Fibroblast of pulmonary artery (primary cell): ENCODE measurements at regions not wholly inside any gene's neighbourhood (a gene's known extent, or its start where the extent isn't known, plus 50 kb on each side); places are given as distances from the start of the nearest gene placed in this dataset.

ENCODE experiments used
- DNase-seq: peaks from one replicate; pipeline ENCODE4 v3.0.0-alpha.2; 2010; ENCODE audit warnings: low read depth
- H3K4me3 ChIP-seq: replicated peaks from 2 replicates; pipeline ENCODE4 v1.5.1; 2011; ENCODE audit warnings: low read depth, mild to moderate bottlenecking, control low read depth, low read length, moderate library complexity
- TF ChIP-seq, protein P1 (sequence below): IDR thresholded peaks from 2 replicates; pipeline ENCODE4 v1.5.1; 2011; ENCODE audit warnings: mild to moderate bottlenecking, control low read depth, low read length, inconsistent platforms; ENCODE audit errors: missing control alignments

DNA sequence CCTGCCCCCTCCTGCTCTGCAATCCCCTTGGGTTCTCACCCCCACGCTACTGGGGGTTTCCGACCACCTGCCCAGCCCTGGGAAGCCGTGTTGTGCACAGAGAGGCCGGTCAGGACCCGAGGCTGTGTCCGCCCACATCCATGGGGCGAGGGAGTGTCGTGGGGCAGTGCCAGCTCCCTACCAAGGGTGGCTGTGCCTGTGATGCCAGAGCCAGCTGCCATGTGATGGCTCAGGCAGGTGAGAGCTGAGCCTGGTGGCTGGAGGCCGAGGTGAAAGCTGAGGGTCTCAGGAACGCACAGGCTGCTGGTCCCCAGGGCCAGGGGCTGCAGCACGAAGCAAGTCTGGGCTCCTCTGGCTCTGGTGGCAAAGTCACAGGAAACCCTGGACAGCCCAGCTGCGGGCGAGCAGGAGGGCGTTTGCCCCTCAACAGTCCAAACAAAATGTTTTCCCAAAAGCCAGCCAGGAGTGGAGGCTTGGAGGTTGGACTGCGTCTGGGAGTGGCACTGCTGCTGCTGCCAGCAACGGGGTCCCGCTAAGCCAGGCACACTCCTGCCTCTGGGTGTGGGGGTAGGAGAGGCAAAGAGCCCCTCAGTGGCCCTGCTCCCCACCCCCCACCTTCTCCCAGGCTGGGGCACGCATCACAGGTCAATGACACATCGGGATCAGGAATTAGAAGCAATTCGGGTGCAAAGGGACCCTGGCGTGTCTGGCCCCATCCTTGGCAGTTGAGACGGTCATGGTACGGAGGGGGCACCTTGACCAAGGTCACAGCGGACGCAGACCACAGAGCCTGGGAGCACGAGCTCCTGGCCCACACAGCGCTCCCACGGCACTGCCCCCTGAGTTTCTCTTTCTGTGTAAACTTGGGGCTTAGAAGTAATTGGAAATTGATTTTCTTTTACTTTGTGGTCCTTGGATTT lies 72.4 kb upstream of the GPC1 start:
- TF ChIP-seq, protein P1, sequence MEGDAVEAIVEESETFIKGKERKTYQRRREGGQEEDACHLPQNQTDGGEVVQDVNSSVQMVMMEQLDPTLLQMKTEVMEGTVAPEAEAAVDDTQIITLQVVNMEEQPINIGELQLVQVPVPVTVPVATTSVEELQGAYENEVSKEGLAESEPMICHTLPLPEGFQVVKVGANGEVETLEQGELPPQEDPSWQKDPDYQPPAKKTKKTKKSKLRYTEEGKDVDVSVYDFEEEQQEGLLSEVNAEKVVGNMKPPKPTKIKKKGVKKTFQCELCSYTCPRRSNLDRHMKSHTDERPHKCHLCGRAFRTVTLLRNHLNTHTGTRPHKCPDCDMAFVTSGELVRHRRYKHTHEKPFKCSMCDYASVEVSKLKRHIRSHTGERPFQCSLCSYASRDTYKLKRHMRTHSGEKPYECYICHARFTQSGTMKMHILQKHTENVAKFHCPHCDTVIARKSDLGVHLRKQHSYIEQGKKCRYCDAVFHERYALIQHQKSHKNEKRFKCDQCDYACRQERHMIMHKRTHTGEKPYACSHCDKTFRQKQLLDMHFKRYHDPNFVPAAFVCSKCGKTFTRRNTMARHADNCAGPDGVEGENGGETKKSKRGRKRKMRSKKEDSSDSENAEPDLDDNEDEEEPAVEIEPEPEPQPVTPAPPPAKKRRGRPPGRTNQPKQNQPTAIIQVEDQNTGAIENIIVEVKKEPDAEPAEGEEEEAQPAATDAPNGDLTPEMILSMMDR, result no peak
- H3K4me3 ChIP-seq, result no peak overlapping the region
- DNase-seq, result no peak

DNA sequence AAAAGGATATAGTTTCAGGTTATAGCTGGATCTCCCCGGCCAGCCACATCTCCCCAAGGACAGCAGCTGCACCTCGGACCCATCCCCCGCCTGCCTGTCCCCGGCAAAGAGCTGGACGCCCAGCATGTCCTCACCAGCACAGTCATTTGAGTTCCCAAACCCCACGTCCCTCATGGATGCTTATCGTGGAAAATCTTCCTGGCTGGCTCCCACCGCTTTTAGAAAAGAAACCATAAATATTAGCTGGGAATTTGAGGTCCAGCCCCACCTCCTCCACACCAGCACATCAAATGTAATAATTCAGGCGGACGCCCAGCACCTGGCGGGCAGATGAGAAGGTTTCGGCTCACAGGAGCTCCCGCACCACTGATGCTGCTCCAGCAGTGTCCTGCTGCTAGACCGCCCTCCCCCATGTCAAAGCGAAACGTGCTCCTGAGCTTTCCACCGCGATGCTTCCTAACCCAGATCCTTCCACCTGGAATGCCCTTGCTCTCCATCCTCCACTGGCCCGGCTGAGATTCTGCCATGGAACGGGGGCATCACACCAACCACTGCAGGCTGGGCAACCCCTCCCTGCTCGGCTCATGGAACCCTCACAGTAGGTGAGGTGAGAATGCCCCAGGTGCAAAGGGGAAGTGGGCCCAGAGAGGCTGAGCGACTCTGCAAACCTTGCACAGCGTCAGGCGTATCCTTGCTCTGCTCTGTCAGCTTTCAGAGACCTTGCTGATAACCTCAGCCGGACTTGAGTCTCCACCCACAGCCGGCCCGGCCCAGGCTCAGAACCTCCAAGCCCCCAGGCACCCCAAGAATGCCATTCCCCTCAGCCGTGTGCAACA lies 71.5 kb upstream of the GPC1 start:
- TF ChIP-seq, protein P1, result no peak
- no peak overlapping the region for H3K4me3 ChIP-seq
- DNase-seq, result no peak

DNA sequence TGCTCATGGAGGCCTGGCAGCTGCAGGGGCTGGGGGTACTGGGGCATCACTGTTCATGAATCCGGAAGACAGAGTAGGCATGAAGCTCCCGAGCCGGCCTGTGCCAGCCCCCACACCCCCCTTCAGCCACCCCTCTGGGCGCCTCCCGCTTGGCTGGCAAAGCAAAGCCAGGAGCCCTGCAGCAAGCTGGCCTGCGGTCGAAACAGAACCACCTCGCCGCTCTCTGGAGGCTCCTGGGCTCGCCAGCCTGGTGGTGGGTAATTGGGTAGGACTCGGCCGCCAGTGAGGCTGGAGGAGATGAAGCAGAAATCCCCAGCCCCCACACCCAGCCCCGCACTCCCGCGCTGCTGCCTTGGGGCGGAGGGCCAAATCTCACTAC lies 70.9 kb upstream of the GPC1 start:
- DNase-seq, result no peak
- no peak overlapping the region for H3K4me3 ChIP-seq
- TF ChIP-seq, protein P1, result no peak

DNA sequence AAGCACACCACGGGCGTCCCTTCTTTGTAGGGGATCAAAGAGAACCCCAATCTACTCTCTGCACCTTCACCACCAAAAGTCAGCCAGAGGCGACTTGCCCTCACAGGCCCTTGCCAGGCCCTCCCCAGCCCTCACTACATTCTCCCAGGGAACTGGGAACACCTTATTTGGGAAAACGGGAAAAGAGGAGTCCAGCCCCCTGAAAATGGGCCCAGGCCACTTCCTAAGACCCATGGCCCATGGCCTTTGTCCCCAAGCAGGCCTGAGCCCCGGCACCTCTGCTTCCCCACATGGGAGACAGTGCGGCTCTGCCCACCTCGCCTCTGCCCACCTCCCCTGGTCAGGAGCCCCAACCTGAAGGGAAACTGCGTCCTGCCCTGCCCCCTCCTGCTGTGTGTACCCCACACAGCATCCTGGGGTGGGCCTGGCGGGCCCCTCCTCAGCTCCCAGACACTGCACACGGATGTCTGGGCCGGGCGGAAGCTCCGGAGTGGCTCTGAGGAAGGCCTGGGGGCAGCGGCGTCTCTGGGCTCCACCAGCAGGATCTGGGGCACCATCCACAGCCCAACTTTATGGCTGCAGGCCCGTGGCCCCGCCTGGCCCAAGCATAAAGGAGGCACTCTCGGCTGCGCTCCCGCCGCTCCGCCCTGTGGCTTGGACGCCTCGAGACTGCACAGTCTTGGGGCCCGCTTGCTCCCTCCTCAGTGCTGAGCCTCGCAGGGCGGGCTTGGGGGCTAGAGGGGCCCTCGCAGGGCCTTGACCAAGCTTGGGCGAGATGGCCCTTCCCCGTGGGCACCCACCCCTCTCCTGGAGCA lies 70.3 kb upstream of the GPC1 start:
- DNase-seq, result no peak
- TF ChIP-seq, protein P1, result no peak
- no peak overlapping the region for H3K4me3 ChIP-seq

DNA sequence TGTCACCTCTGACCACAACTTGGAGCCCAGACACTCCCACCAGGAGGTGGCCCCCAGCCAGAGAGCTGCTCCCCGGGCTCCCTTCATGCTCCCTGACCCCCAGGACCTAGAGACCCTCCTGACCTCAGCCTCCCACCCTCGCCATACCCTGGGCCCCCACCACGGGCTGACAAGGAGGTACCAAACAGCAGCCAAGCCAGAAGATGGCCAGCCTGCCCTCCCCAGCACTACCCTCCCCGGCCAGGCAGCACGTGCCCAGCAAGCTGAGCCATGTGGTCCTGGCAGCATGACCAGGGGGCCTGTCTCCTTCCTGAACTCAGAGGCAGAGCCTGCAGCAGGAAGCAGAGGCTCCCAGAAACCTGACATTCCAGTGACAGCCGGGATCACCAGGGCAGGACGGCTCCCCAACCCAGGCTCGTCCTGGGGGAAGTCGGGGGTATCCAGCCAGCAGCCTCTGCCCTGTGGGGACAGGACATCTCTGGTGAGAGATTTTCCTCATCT lies 69.4 kb upstream of the GPC1 start:
- no peak overlapping the region for H3K4me3 ChIP-seq
- TF ChIP-seq, protein P1, result no peak
- no peak for DNase-seq

DNA sequence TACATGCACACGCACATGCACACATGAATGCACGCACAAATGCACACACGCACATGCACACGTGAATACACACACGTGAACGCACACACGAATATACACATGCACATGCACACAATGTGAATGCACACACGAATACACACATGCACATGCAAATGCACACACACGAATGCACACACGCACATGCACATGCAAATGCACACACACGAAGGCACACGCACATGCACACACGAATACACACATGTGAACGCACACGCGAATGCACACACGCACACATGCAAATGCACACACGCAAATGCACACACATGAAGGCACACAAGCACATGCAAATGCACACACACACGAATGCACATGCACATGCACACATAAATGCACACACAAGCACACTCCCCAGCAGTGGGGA lies 68.6 kb upstream of the GPC1 start:
- TF ChIP-seq, protein P1, result no peak
- H3K4me3 ChIP-seq, result no peak overlapping the region
- DNase-seq, result no peak
